ENCODE measurements at regions not wholly inside any gene's neighbourhood (a gene's known extent, or its start where the extent isn't known, plus 50 kb on each side); places are given as distances from the start of the nearest gene placed in this dataset.

DNA sequence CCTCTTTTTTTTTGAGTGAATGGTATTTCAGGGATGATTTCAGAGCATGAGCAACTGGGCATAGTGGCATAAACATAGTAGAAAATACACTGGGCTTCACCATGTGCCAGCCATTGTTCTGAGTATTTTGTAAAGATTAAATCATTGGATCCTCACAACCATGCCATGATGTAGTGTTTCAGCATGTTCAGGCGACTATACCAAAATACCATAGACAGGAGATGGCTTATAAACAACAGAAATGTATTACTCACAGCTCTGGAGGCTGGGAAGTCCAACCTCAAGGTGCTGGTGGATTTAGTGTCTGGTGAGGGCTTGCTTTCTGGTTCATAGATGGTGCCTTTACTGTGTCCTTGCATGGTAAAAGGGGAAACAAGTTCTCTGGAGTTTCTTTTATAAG lies 101.5 kb upstream of the KL start:
- Histone ChIP-seq H2BK5ac (ENCODE audit: insufficient read length, low read length) (no peak overlapping the region), H3K56ac (ENCODE audit: insufficient read length, low read depth, low read length) (no peak overlapping the region), H2AFZ (ENCODE audit: low read length) (no peak overlapping the region), H2BK12ac (ENCODE audit: insufficient read length, low read depth, low read length) (no peak overlapping the region), H3K27ac (ENCODE audit: insufficient read length, low read depth, low read length) (no peak overlapping the region), H4K8ac (replicated peaks; ENCODE audit: insufficient read length, low read depth, low read length) (no peak overlapping the region), H2BK15ac (ENCODE audit: low read depth, low read length) (no peak overlapping the region), H2BK120ac (ENCODE audit: low read depth, low read length, poor library complexity, severe bottlenecking) (no peak overlapping the region), H4K91ac (ENCODE audit: insufficient read length, low read depth, low read length) (no peak overlapping the region), H2AK5ac (ENCODE audit: insufficient read length, low read length) (no peak overlapping the region), H2BK20ac (ENCODE audit: low read depth, low read length, poor library complexity, severe bottlenecking) (no peak overlapping the region), H3K4me2 (ENCODE audit: insufficient read depth, insufficient read length, low read length) (no peak overlapping the region), H3K9ac (ENCODE audit: extremely low read depth, insufficient read length, low read length) (no peak overlapping the region), H3K23ac (ENCODE audit: insufficient read length, low read depth, low read length) (no peak overlapping the region), H4K5ac (ENCODE audit: insufficient read length, low read depth, low read length) (no peak overlapping the region), H3K4me1 (ENCODE audit: insufficient read depth, low read length) (no peaks in the 10 kb centered on the region), H3K79me1 (ENCODE audit: insufficient read depth, low read depth, low read length, poor library complexity, severe bottlenecking) (no peaks in the 10 kb centered on the region), H3T11ph (ENCODE audit: low read length) (no peak overlapping the region), H3K79me2 (ENCODE audit: insufficient read depth, low read length) (no peaks in the 10 kb centered on the region), H3K23me2 (ENCODE audit: insufficient read length, low read depth, low read length, poor library complexity, severe bottlenecking) (peaks cover 3% of the 10 kb centered on the region), H3K18ac (ENCODE audit: insufficient read length, low read depth, low read length) (no peak overlapping the region), H4K20me1 (ENCODE audit: control insufficient read depth, insufficient read depth, insufficient read length) (no peaks in the 10 kb centered on the region), H3K14ac (ENCODE audit: insufficient read depth, low read length) (no peak overlapping the region), H3K27me3 (ENCODE audit: insufficient read depth, low read length) (no peaks in the 10 kb centered on the region), H3K9me3 (ENCODE audit: control insufficient read depth, low read depth, low read length) (no peaks in the 10 kb centered on the region), H3K4ac (ENCODE audit: low read depth, low read length) (no peak overlapping the region)
- H3K36me3 Mint-ChIP-seq (ENCODE audit: insufficient read depth in 1 of 3, low read depth in 3 of 3) = peaks cover 0 to 4% (median 0%) of the 10 kb centered on the region in 3 experiments; a peak in 1 of 7 replicates
- H3K4me3 Mint-ChIP-seq = no peak overlapping the region
- no peaks in the 10 kb centered on the region for H3K27me3 Mint-ChIP-seq (ENCODE audit: low read depth)
- no peak overlapping the region for H3K27ac Mint-ChIP-seq
- no peaks in the 10 kb centered on the region for H3K4me1 Mint-ChIP-seq
- WGBS (ENCODE audit: extremely low coverage, insufficient read length, low lambda C conversion rate) = no CpG with 5 or more reads among the region's 1 CpG
- no peak for DNase-seq
- TF ChIP-seq CTCF (conservative IDR thresholded peaks at IDR 0.05) = no peak
- H3K9me3 Mint-ChIP-seq = peaks cover 0 to 15% of the 10 kb centered on the region in 2 experiments; a peak in 3 of 5 replicates

Measured in H9 (cell line).